Heart left ventricle (tissue), 16 donors: ENCODE measurements at regions not wholly inside any gene's neighbourhood (a gene's known extent, or its start where the extent isn't known, plus 50 kb on each side); places are given as distances from the start of the nearest gene placed in this dataset.
A peak's percentile ranks its signal among the peaks of the same experiment; 100 is the strongest.

Experiments
- ATAC-seq, 4 donors: fragments of 200-7000 bp; cut with Tn5 transposase; one replicate each; pipeline ENCODE4 v1.9.1; 2020 to 2022; ENCODE audit warnings: moderate library complexity in 4 of 4, mild to moderate bottlenecking in 3 of 4, moderate number of reproducible peaks in 1 of 4
- DNase-seq, 5 donors: peaks; one replicate each; pipeline ENCODE4 v3.0.0-alpha.2; 2020
- H3K27ac ChIP-seq, 12 donors: fragments of 200-600 bp; sonication (generic) in 4 of 12; one replicate each; pipeline versions ENCODE4 v1.5.0 to v1.8.0; 2016 to 2022; ENCODE audit warnings: mild to moderate bottlenecking in 2 of 12
- H3K27me3 ChIP-seq, 9 donors: fragments of 200-600 bp; sonication (generic) in 2 of 9; one replicate each; pipeline versions ENCODE4 v1.5.1 to v1.8.0; 2016 to 2022; ENCODE audit warnings: mild to moderate bottlenecking in 3 of 9
- H3K36me3 ChIP-seq, 9 donors: fragments of 200-600 bp; sonication (generic) in 2 of 9; one replicate each; pipeline versions ENCODE4 v1.5.0 to v1.8.0; 2018 to 2022; ENCODE audit warnings: mild to moderate bottlenecking in 2 of 9
- H3K4me1 ChIP-seq, 12 donors: fragments of 200-600 bp; sonication (generic) in 4 of 12; one replicate each; pipeline versions ENCODE4 v1.5.0 to v1.8.0; 2016 to 2022; ENCODE audit warnings: mild to moderate bottlenecking in 3 of 12
- H3K4me3 ChIP-seq, 12 donors: fragments of 200-600 bp; sonication (generic) in 4 of 12; one replicate each; pipeline versions ENCODE4 v1.5.0 to v1.8.0; 2017 to 2022; ENCODE audit warnings: mild to moderate bottlenecking in 9 of 12, moderate library complexity in 4 of 12
- H3K9me3 ChIP-seq, 12 donors: fragments of 200-600 bp; sonication (generic) in 4 of 12; one replicate each; pipeline versions ENCODE4 v1.5.0 to v1.8.0; 2016 to 2022; ENCODE audit warnings: mild to moderate bottlenecking in 1 of 12
- POLR2A ChIP-seq, 2 donors: fragments of 450-650 bp; IDR thresholded peaks; one replicate each; pipeline ENCODE4 v1.6.1; 2017; ENCODE audit warnings: antibody characterized with exemption in 2 of 2, mild to moderate bottlenecking in 2 of 2, moderate library complexity in 2 of 2
- whole genome bisulfite sequencing, 4 donors: extraction: QIAGEN DNeasy Blood & Tissue Kit in 2 of 4; methylation state at CpG; one replicate each; pipeline versions ENCODE4 v1.1.5 to v1.1.7; 2013 to 2018; 5-methylcytosine and 5-hydroxymethylcytosine counted together
- intact Hi-C, 10 donors: fragments of 100-400 bp; cut with DNase I; formaldehyde crosslinking; loops; one replicate each; pipeline versions ENCODE4 v1.11.1 to v1.14.2; 2022
- TF ChIP-seq, protein P1 (sequence below), 12 donors: fragments of 200-600 bp; sonication (generic) in 4 of 12; IDR thresholded peaks; one replicate each; pipeline versions ENCODE4 v1.5.0 to v1.8.0; 2018 to 2022; ENCODE audit warnings: antibody characterized with exemption in 12 of 12, mild to moderate bottlenecking in 5 of 12
- donor health status: ischemic (EF 13 %, LVEDD 7.1; RV severe dilation, severe dysfunction).
- donor health status: healthy with polysubstance abuse.
- donor health status: DM: no; HTN: yes; CAD: no.
- donor health status: DM: no; HTN: no; CAD: no.
- donor health status: ischemic (EF 25% LVEDD 6.9; RV normal size, moderate dysfunction).
- donor health status: ischemic (EF 25% LVEDD 5.7; RV mildly dilated, moderate dysfunction).
- donor health status: healthy.
- donor health status: DM: yes; HTN: yes; CAD: no.
- donor health status: ischemic (EF 35%, LVEDD 5.7; RV mildly dilated, moderate dysfunction).
- donor health status: nonischemic (EF 11% LVEDD 7.7; RV severe dilation, severe dysfunction).
- donor health status: DM: yes; HTN: yes; CAD: no.
- donor health status: PGD.
- donor health status: ischemic (EF 29% LVEDD 5.4; RV normal size, mild dysfunction).
- donor health status: nonischemic (EF 23%, LVEDD 6.1; RV moderate dilation, normal function).

DNA sequence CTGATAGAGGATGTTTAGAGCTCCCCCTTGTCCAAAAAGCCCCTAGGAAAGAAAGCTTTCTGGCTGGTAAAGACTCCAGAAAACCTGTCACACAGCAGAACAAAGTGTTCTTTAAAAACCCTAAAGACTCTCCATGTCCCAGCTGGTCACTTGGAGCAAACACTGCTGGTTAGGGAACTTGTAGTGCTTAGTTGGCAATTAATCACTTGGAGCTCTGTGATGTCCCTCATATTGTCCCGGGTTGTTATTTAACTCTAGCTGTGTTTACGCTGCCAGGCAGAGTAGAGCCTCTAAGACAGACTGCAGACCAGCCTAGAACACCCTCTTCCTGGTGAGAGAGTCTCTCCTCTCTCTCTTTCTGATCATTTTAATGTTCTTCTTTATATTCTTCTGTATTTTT, 267.3 kb downstream of the BCOR start:
- intact Hi-C loops: loop anchor here in 1 of 10 donors (10.0 kb wide), 1 partner anchor 64 kb away; no protein-coding TSS in a partner anchor
- WGBS, 4 donors: 50 to 67% (median 64%) methylated on average over 2 of the region's 2 CpGs
- H3K27ac ChIP-seq: no peak overlapping the region
- no peak for DNase-seq
- no peak overlapping the region for H3K4me3 ChIP-seq
- H3K27me3 ChIP-seq: peaks cover 0 to 7% (median 0%) of the 10 kb centered on the region in 9 donors
- TF ChIP-seq POLR2A (IDR thresholded peaks at IDR 0.05): no peak
- TF ChIP-seq, protein P1, sequence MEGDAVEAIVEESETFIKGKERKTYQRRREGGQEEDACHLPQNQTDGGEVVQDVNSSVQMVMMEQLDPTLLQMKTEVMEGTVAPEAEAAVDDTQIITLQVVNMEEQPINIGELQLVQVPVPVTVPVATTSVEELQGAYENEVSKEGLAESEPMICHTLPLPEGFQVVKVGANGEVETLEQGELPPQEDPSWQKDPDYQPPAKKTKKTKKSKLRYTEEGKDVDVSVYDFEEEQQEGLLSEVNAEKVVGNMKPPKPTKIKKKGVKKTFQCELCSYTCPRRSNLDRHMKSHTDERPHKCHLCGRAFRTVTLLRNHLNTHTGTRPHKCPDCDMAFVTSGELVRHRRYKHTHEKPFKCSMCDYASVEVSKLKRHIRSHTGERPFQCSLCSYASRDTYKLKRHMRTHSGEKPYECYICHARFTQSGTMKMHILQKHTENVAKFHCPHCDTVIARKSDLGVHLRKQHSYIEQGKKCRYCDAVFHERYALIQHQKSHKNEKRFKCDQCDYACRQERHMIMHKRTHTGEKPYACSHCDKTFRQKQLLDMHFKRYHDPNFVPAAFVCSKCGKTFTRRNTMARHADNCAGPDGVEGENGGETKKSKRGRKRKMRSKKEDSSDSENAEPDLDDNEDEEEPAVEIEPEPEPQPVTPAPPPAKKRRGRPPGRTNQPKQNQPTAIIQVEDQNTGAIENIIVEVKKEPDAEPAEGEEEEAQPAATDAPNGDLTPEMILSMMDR (IDR thresholded peaks at IDR 0.05): no peak
- peaks cover 0 to 5% (median 0%) of the 10 kb centered on the region in 12 donors for H3K9me3 ChIP-seq
- ATAC-seq: peak; percentile 24 to 81 (median 42)
- H3K36me3 ChIP-seq: no peaks in the 10 kb centered on the region
- H3K4me1 ChIP-seq: no peaks in the 10 kb centered on the region

DNA sequence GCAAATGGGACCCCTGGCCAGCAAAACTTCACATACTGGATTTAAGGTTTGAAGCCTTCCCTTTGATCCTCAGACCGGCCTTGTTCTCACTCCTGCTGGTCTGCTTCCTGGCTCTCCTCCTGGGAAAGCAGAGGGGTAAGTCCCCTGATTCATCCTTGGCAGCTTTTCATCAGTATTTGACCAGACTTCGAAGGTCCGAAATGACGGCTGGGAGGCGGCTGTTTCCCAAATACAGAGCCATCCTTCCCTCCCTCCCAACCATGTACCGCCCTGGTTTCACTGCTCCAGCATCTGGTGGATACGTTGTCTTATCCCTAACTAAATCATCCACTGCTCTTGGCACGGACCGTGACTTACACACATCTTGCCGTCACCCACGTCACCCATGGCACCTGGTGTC, 265.5 kb downstream of the BCOR start:
- peaks cover 0 to 7% (median 0%) of the 10 kb centered on the region in 9 donors for H3K27me3 ChIP-seq
- peaks cover 0 to 4% (median 0%) of the 10 kb centered on the region in 12 donors for H3K4me1 ChIP-seq
- no peak for DNase-seq
- peaks cover 0 to 5% (median 0%) of the 10 kb centered on the region in 12 donors for H3K9me3 ChIP-seq
- no peak for ATAC-seq
- intact Hi-C loops: loop anchor here in 1 of 10 donors (10.0 kb wide), 1 partner anchor 63 kb away; no protein-coding TSS in a partner anchor
- no peak overlapping the region for H3K27ac ChIP-seq
- 63 to 84% (median 81%) methylated on average over 11 of the region's 11 CpGs for WGBS, 4 donors
- TF ChIP-seq, protein P1 (IDR thresholded peaks at IDR 0.05): no peak
- TF ChIP-seq POLR2A (IDR thresholded peaks at IDR 0.05): no peak
- no peak overlapping the region for H3K4me3 ChIP-seq
- no peaks in the 10 kb centered on the region for H3K36me3 ChIP-seq

DNA sequence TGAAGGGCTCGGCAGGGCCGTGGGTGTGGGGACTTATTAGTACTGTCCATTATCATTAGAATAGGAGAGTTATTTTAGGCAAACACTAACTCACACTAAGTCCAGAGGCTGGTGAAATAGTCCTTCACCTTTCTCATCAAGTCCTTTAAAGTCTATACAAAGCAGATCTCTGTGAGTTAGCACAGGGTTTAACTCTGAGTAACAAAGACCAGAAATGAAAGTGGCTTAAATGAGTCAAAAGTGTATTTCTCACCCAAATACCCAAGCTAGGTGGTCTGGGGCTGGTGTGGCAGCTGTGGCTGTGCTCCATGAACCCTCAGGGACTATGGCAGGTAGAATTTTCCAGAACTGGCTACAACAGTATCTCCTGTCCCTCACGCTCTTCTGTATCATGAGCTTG, 263.2 kb downstream of the BCOR start:
- H3K4me1 ChIP-seq: peaks cover 0 to 4% (median 0%) of the 10 kb centered on the region in 12 donors
- no peaks in the 10 kb centered on the region for H3K36me3 ChIP-seq
- H3K27ac ChIP-seq: no peak overlapping the region
- peaks cover 0 to 3% (median 0%) of the 10 kb centered on the region in 12 donors for H3K9me3 ChIP-seq
- DNase-seq (no peak), ATAC-seq (no peak)
- H3K4me3 ChIP-seq: no peak overlapping the region
- peaks cover 0 to 14% (median 0%) of the 10 kb centered on the region in 9 donors for H3K27me3 ChIP-seq
- TF ChIP-seq, protein P1 (IDR thresholded peaks at IDR 0.05): no peak
- no peak for TF ChIP-seq POLR2A (IDR thresholded peaks at IDR 0.05)
- intact Hi-C loops: loop anchor here in 1 of 10 donors (10.0 kb wide), 1 partner anchor 60 kb away; no protein-coding TSS in a partner anchor
- WGBS, 4 donors: 66 to 87% (median 74%) methylated on average over 3 of the region's 3 CpGs

DNA sequence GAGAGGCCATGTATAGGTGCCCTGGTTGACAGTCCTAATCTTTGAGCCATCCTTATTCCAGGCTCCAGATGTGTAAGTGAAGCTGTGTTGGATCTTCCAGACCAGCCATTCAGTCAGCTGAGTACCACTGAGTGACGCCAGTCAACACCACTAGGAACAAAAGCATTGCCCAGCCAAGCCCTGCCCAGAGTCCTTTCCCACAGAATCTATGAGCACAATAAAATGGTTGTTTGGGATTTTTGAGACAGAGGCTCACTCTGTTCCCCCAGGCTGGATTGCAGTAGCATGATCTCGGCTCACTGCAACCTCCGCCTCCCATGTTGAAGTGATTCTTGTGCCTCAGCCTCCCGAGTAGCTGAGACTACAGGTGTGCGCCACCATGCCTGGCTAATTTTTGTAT, 262.5 kb downstream of the BCOR start:
- peaks cover 0 to 4% (median 0%) of the 10 kb centered on the region in 12 donors for H3K4me1 ChIP-seq
- no peak overlapping the region for H3K27ac ChIP-seq
- 90 to 99% (median 95%) methylated on average over 5 of the region's 5 CpGs for WGBS, 4 donors
- intact Hi-C loops: loop anchor here in 1 of 10 donors (10.0 kb wide), 1 partner anchor 60 kb away; no protein-coding TSS in a partner anchor
- no peaks in the 10 kb centered on the region for H3K36me3 ChIP-seq
- ATAC-seq: no peak
- no peak for TF ChIP-seq POLR2A (IDR thresholded peaks at IDR 0.05)
- TF ChIP-seq, protein P1 (IDR thresholded peaks at IDR 0.05): no peak
- peaks cover 0 to 14% (median 0%) of the 10 kb centered on the region in 9 donors for H3K27me3 ChIP-seq
- H3K9me3 ChIP-seq: no peaks in the 10 kb centered on the region
- no peak for DNase-seq
- H3K4me3 ChIP-seq: no peak overlapping the region
